NCI-H524 (cell line): ENCODE measurements at regions not wholly inside any gene's neighbourhood (a gene's known extent, or its start where the extent isn't known, plus 50 kb on each side); places are given as distances from the start of the nearest gene placed in this dataset.
A peak's percentile ranks its signal among the peaks of the same experiment; 100 is the strongest.

Experiments used
- DNase-seq, 2 experiments: peaks; one replicate each; lab custom pipeline; 2025; lab: John Stamatoyannopoulos, UW

- no peak for DNase-seq
Measured at GRCh38 chr1:55580845-55581332, 365.7 kb upstream of the USP24 start.

- DNase-seq, result no peak
Measured at GRCh38 chr1:55579332-55580001, 364.3 kb upstream of the USP24 start.

DNA sequence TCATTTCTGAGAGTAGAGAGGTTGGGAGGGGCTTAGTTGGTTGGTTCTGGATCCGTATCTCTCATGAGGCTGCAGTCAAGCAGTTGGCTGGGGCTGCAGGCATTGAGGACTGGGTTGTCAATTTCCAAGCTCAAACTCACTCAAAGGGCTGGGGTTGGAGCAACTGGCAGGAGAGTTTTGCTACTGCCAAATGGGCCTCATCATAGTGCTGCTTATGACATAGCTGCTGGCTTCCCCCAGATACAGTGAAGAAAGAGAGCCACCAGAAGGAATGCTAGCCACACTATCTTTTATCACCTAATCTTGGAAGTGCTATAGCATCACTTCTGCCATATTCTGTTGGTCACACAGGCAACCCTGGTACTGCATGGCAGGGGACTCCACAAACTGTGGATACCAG is 363.5 kb upstream of the USP24 start:
- DNase-seq, result no peak

- DNase-seq, result no peak
Measured at GRCh38 chr1:55575571-55576279, 360.6 kb upstream of the USP24 start.

DNA sequence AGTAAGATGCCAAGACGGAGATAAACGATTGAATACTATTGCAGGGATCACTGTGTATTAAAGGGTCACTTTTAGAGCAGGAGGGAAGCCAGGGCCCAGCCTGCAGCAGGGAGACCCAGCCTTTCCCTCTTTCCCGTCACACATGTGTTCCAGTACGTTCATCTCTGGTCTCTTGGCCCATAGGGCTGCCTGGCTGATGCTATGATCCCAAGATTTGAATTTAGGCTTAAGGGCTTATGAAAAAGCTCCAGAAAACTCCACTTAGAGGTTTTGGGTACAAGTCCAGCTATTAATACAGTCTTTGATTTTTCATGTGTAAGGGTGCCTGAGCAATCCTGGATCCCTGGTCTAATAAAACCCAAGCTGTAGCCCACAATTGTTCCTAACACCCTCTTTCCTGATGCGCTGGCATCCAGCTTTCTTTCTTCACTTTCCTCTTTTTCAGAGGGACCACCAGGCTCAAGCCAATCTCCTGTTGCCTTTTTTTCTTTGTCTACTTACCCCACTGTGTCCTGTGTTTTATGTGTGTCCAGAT is 359.6 kb upstream of the USP24 start:
- no peak for DNase-seq

- DNase-seq, result no peak
Measured at GRCh38 chr1:55572878-55573734, 357.9 kb upstream of the USP24 start.

DNA sequence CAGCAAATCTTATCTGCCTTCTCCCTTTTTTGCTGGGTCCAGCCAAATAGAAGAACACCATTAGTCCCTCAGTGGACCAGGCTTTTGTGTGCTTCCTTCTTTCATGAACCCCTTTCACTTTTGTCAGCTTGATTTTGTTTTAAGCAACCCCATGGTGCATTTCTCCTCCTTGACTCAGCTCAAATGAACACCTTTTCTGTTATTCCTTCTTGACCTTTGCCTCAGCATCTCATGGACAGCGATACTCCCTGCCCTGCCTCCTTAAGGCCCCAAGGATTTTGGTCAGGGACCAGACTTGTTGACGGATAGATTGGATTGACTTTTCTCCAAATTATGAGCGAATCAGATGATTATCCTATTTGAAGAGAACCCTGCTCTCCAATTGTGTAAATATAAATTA is 356.6 kb upstream of the USP24 start:
- no peak for DNase-seq

DNA sequence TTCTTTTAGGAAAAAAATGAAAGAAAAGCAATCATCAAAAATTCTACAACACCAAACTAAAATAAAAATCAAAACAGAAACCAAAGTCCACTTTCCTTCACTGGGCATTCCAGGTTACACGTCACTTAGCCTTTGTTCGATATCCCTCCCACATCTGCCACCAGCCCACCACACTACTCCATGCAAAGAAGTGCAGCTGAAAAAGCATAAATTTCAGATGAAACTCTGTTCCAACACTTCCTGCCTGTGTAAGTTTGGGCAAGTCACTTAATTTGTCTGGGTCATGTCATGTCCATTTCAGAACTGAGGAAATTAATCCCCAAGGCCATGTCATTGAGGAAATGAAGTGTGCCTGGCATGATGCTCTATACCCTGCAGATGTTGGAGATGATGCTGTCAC is 354.3 kb upstream of the USP24 start:
- no peak for DNase-seq

DNA sequence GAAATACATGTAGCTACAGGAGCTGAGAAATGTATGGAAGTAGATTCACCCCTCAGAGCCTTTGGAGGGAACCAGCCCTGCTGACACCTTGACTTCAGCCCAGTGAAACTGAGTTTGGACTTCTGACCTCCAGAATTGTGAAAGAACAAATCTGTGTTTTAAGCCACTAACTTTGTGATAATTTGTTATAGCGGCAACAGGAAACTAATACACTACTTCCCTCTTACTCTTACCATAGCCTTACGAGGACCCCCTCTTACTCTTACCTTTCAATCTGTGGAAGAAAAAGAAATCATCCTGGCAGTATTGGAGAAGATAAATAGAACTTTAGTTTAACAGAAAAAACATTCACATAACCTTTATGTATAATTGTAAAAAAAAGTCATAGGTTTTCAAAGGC is 353.6 kb upstream of the USP24 start:
- DNase-seq, result no peak

GRCh38 chr1:55560266-55560665 is 345.1 kb upstream of the USP24 start:
- DNase-seq, result peak in 1 of 2 experiments; percentile 6

- no peak for DNase-seq
Measured at GRCh38 chr1:55559842-55560241, 344.7 kb upstream of the USP24 start.

GRCh38 chr1:55559161-55559611 is 344.0 kb upstream of the USP24 start:
- no peak for DNase-seq

GRCh38 chr1:55558515-55558914 is 343.4 kb upstream of the USP24 start:
- DNase-seq, result no peak

DNA sequence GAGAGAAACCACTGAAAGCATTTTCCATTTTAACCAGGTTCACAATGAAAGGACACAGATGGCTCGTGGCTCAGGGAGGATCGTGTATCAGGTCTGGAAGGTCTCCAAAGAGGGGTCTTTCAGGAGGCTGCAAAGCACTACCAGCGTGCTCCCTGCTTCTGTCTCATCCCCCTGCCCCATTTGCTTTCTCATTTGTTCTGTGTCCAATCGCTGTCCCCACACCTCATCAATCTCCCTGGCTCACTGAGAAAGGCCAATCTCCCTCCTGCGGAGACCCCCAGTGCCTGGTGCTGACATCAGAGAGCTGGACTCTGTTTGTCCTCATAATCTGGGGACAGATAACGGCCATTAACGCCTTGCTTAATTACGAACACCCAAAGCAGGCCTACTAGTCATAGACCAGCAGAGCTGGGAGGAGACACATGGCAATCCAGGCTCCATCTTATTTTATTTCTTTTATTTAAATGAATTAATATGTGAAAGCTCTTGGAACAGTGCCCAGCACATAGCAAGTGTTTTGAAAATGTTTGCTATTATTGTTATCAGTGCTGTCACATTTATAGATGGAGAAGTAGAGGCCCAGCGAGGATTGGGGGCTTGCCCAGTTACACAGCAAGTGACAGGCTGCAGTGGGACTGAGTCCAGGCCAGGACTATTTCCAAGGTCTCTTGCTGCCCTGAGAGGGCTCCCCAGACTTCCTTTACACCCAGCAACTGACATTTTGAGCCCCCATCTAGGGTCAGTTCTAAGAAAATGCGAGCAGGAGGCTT is 341.0 kb upstream of the USP24 start:
- DNase-seq, result peak; percentile 28 to 76

GRCh38 chr1:55554611-55555010 is 339.4 kb upstream of the USP24 start:
- DNase-seq, result peak; percentile 86 to 97

- no peak for DNase-seq
Measured at GRCh38 chr1:55552636-55553035, 337.5 kb upstream of the USP24 start.

DNA sequence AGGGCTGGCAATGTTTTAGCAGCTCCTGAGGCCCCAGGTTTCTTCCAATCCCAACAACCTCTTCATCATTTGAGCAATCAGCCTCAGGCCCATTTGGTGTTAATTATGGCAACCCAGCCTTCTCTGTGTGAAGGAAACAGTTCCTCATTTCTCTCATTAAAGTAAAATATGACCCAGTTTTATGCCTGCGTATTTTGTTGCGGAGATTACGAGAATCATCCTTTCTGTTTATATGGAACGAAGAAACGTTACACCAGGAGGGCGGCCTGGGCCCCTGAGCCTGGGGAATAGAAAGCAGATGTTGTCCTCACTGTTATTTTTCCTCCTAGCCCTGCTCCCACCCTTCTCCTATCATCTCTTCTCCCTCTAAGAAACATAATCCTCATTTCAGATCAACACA is 332.2 kb upstream of the USP24 start:
- peak; percentile 63 to 89 for DNase-seq

- no peak for DNase-seq
Measured at GRCh38 chr1:55546553-55546952, 331.4 kb upstream of the USP24 start.

DNA sequence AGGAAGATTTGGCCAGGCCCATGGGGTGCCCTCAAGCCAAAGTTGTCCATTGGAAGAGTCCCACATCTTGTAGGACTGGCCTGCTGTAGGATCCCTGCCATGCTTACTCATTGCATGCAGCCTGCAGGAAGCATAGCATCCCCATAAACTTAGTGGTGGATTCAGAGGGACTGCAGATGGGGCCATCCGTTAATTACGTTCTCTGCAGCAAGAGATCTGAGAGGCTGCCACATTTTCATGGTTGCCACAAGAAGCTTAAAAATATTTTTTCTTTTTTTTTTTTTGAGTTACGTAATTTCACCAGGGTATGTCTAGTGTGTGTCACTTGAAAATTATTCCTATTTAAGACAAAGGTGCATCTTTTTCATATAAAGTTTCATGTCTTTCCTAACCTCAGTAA is 329.7 kb upstream of the USP24 start:
- no peak for DNase-seq

DNA sequence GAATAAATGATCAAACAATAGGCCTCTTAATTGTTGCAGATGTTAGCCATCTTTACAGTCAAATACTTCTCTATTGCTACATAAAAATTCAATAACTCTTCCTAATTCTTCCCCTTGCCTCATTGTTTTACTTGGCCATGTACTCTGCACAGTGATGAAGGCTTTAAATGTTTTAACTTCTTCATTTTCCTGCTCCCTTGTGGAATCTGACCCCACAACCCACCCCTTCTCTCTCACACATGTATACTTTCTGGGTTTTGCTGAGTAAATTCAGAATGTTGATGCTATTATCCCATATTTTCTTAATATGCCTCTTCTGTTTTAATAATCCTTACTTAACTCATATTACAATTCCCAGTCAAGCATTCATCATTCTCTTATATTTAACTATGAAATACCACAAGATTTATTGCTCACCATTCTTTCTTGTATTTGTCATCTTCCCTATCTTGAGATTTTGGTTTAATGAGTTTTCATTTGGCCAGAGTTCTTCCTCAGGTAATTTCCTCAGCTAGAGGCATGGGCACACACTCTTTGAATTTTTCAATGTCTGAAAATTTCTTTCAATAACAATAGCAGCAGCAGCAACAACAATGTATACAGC is 327.8 kb upstream of the USP24 start:
- DNase-seq, result no peak

- DNase-seq, result no peak
Measured at GRCh38 chr1:55541296-55541695, 326.1 kb upstream of the USP24 start.
